ENCODE measurements at regions not wholly inside any gene's neighbourhood (a gene's known extent, or its start where the extent isn't known, plus 50 kb on each side); places are given as distances from the start of the nearest gene placed in this dataset.

- no peak for TF ChIP-seq ZBTB33 (IDR thresholded peaks at IDR 0.05)
These were observed 247.3 kb upstream of the BLID start (continued) for GRCh38 chr11:122363296-122363695.

- Histone ChIP-seq H3K27ac (ENCODE audit: low read depth in 1 of 2, low read length in 2 of 2) (no peak overlapping the region), H3K9me3 (ENCODE audit: control insufficient read depth in 4 of 4, low read length in 3 of 4) (no peaks in the 10 kb centered on the region), H3K4me3 (ENCODE audit: low read depth in 1 of 3, low read length in 3 of 3) (no peak overlapping the region), H3K9ac (ENCODE audit: low read depth in 1 of 2, low read length in 2 of 2) (no peak overlapping the region), H3K36me3 (ENCODE audit: control insufficient read depth in 4 of 4, insufficient read depth in 3 of 4, low read depth in 1 of 4, low read length in 3 of 4) (no peaks in the 10 kb centered on the region), H3K27me3 (ENCODE audit: control insufficient read depth in 4 of 4, insufficient read depth in 4 of 4, low read length in 3 of 4) (no peaks in the 10 kb centered on the region), H3K4me1 (ENCODE audit: control insufficient read depth in 4 of 4, insufficient read depth in 4 of 4, low read length in 3 of 4) (peaks cover 0 to 14% (median 13%) of the 10 kb centered on the region in 4 donors)
- no peak for TF ChIP-seq RXRA (IDR thresholded peaks at IDR 0.05)
- TF ChIP-seq YY1 (IDR thresholded peaks at IDR 0.05): no peak
- TF ChIP-seq HNF4A (conservative IDR thresholded peaks at IDR 0.05): no peak
- no peak for TF ChIP-seq SP1 (IDR thresholded peaks at IDR 0.05)
- no peak for TF ChIP-seq TAF1 (conservative IDR thresholded peaks at IDR 0.05)
- no peak for TF ChIP-seq FOXA2 (IDR thresholded peaks at IDR 0.05)
- TF ChIP-seq CTCF (IDR thresholded peaks at IDR 0.05; ENCODE audit: low read depth, low read length, missing input control): no peak
- TF ChIP-seq HNF4G (IDR thresholded peaks at IDR 0.05): no peak
- no peak for TF ChIP-seq JUND (IDR thresholded peaks at IDR 0.05)
- TF ChIP-seq RAD21 (IDR thresholded peaks at IDR 0.05): no peak
- no peak for TF ChIP-seq FOXA1 (IDR thresholded peaks at IDR 0.05)
- no peak for TF ChIP-seq EGR1 (IDR thresholded peaks at IDR 0.05; ENCODE audit: low read depth in 2 of 2)
- no peak for TF ChIP-seq ATF3 (IDR thresholded peaks at IDR 0.05)
- TF ChIP-seq REST (IDR thresholded peaks at IDR 0.05): no peak
- no peak for TF ChIP-seq NR2F2 (IDR thresholded peaks at IDR 0.05)
- TF ChIP-seq ZBTB33 (IDR thresholded peaks at IDR 0.05): no peak
- TF ChIP-seq GABPA (IDR thresholded peaks at IDR 0.05 in 1 of 2, conservative IDR thresholded peaks at IDR 0.05 in 1 of 2): no peak
- no peak for DNase-seq (ENCODE audit: low spot score)
- 93% methylated on average over 2 of the region's 2 CpGs for WGBS
These were observed 246.4 kb upstream of the BLID start for GRCh38 chr11:122362381-122362780.
